ENCODE measurements at regions not wholly inside any gene's neighbourhood (a gene's known extent, or its start where the extent isn't known, plus 50 kb on each side); places are given as distances from the start of the nearest gene placed in this dataset.

DNA sequence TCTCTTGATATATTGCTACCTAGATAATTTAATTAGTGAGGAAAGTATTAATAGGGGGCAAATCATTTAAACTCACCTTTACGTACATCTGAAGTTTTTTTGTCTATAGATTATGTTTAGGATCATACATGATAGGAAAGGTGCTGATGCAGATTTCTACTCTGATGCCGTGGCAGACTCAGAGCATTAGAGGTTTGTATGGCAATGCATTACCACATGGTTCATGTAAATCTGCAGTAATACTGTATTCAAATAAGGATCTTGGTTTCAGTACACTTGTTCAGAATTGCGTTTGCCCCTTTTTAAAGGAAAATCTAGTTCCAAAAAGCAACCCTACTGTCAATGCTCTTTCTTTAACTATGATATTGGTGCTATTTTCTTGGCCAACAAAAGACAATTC, 288.3 kb downstream of the PTPRC start:
- no peak for TF ChIP-seq SIN3A (IDR thresholded peaks at IDR 0.05; ENCODE audit: borderline replicate concordance, insufficient read depth, low read depth, low read length)
- no peak for TF ChIP-seq POLR2AphosphoS5 (IDR thresholded peaks at IDR 0.05; ENCODE audit: low read depth, low read length)
- TF ChIP-seq TCF7L2 (IDR thresholded peaks at IDR 0.05; ENCODE audit: low read depth, low read length) = no peak
- TF ChIP-seq, protein P1, sequence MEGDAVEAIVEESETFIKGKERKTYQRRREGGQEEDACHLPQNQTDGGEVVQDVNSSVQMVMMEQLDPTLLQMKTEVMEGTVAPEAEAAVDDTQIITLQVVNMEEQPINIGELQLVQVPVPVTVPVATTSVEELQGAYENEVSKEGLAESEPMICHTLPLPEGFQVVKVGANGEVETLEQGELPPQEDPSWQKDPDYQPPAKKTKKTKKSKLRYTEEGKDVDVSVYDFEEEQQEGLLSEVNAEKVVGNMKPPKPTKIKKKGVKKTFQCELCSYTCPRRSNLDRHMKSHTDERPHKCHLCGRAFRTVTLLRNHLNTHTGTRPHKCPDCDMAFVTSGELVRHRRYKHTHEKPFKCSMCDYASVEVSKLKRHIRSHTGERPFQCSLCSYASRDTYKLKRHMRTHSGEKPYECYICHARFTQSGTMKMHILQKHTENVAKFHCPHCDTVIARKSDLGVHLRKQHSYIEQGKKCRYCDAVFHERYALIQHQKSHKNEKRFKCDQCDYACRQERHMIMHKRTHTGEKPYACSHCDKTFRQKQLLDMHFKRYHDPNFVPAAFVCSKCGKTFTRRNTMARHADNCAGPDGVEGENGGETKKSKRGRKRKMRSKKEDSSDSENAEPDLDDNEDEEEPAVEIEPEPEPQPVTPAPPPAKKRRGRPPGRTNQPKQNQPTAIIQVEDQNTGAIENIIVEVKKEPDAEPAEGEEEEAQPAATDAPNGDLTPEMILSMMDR (IDR thresholded peaks at IDR 0.05) = no peak
- TF ChIP-seq REST (IDR thresholded peaks at IDR 0.05; ENCODE audit: insufficient read depth in 1 of 2, low read depth in 2 of 2, low read length in 1 of 2) = no peak
- ATAC-seq (no peak), DNase-seq (ENCODE audit: low read depth, low spot score) (no peak)
- Histone ChIP-seq H3K27me3 (ENCODE audit: control insufficient read depth, insufficient read depth, low read length) (no peaks in the 10 kb centered on the region), H3K36me3 (ENCODE audit: control insufficient read depth, insufficient read depth, low read length) (no peaks in the 10 kb centered on the region; the same call in 1 of the 2 replicates), H3K27ac (ENCODE audit: low read length) (peak overlapping the region; percentile 44; the same call in 1 of the 2 replicates), H3K9me3 (ENCODE audit: control insufficient read depth, insufficient read depth, low read depth, low read length) (no peaks in the 10 kb centered on the region), H3K4me1 (ENCODE audit: control insufficient read depth, insufficient read depth, low read length) (peaks cover 24% of the 10 kb centered on the region), H3K4me3 (ENCODE audit: low read depth in 2 of 2, low read length in 2 of 2) (no peak overlapping the region)
- intact Hi-C loops (cut with micrococcal nuclease; ENCODE audit: unreplicated experiment) (no loop called here), in situ Hi-C loops (cut with HindIII; ENCODE audit: low pct_unique_long_range_greater_than_20kb, low sequenced_read_pairs) (no loop called here)
- no TSS peak for BruUV-seq (replicated peaks)
- ChIA-PET POLR2A (no interaction called here), CTCF (no interaction called here)

DNA sequence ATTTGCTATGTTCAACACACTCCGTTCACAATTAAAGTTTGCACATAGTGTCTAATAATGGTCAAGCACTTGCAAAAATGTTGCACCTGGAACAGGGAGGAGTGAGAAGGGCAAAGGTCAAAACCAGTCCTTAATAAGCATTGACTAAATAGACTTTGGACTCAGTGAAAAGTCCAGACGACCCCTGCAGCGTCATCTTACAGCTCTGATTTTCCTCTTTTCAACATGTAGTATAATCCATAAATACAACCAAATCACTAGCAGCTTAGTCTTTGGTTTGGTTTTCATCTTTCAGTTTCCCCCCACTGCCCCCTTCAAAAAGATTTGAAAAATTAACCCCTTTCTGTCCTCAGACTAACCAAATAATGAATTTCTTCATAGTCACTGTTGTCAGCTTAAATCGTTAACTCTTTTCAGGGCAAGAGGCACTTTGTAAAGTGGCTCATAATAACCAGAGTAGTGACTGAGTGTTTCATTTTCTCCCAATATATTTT, 290.3 kb downstream of the PTPRC start:
- Histone ChIP-seq H3K36me3 (ENCODE audit: control insufficient read depth, insufficient read depth, low read length) (no peaks in the 10 kb centered on the region; the same call in 1 of the 2 replicates), H3K27ac (ENCODE audit: low read length) (peak overlapping the region; percentile 99), H3K9me3 (ENCODE audit: control insufficient read depth, insufficient read depth, low read depth, low read length) (no peaks in the 10 kb centered on the region), H3K4me3 (ENCODE audit: low read depth in 2 of 2, low read length in 2 of 2) (peak overlapping the region; percentile 16 to 37; a peak in 3 of 4 replicates), H3K4me1 (ENCODE audit: control insufficient read depth, insufficient read depth, low read length) (peaks cover 28% of the 10 kb centered on the region), H3K27me3 (ENCODE audit: control insufficient read depth, insufficient read depth, low read length) (no peaks in the 10 kb centered on the region)
- POLR2A ChIA-PET = no interaction called here
- BruUV-seq (replicated peaks) = no TSS peak
- in situ Hi-C loops (cut with HindIII; ENCODE audit: low pct_unique_long_range_greater_than_20kb, low sequenced_read_pairs) (no loop called here), intact Hi-C loops (cut with micrococcal nuclease; ENCODE audit: unreplicated experiment) (no loop called here)
- CTCF ChIA-PET = no interaction called here
- TF ChIP-seq, protein P1 (IDR thresholded peaks at IDR 0.05) = no peak
- TF ChIP-seq SIN3A (IDR thresholded peaks at IDR 0.05; ENCODE audit: borderline replicate concordance, insufficient read depth, low read depth, low read length) = no peak
- no peak for TF ChIP-seq POLR2AphosphoS5 (IDR thresholded peaks at IDR 0.05; ENCODE audit: low read depth, low read length)
- no peak for TF ChIP-seq TCF7L2 (IDR thresholded peaks at IDR 0.05; ENCODE audit: low read depth, low read length)
- TF ChIP-seq REST (IDR thresholded peaks at IDR 0.05; ENCODE audit: insufficient read depth in 1 of 2, low read depth in 2 of 2, low read length in 1 of 2) = no peak
- ATAC-seq (no peak), DNase-seq (ENCODE audit: low read depth, low spot score) (no peak)
